NCI-H2029 (cell line): ENCODE measurements at regions not wholly inside any gene's neighbourhood (a gene's known extent, or its start where the extent isn't known, plus 50 kb on each side); places are given as distances from the start of the nearest gene placed in this dataset.

ENCODE experiments used
- DNase-seq: peaks from one replicate; lab custom pipeline; 2025; lab: John Stamatoyannopoulos, UW

- DNase-seq: no peak
Measured at GRCh38 chr4:178809921-178810320, 1367.7 kb upstream of the AGA start.

- DNase-seq: no peak
Measured at GRCh38 chr4:178811356-178811755, 1369.1 kb upstream of the AGA start.

- no peak for DNase-seq
Measured at GRCh38 chr4:178812866-178813265, 1370.6 kb upstream of the AGA start.

GRCh38 chr4:178814908-178815307, 1372.7 kb upstream of the AGA start:
- DNase-seq: no peak

GRCh38 chr4:178823673-178824295, 1381.5 kb upstream of the AGA start:
- no peak for DNase-seq

GRCh38 chr4:178836865-178837264, 1394.6 kb upstream of the AGA start:
- no peak for DNase-seq

- no peak for DNase-seq
Measured at GRCh38 chr4:178838776-178839175, 1396.5 kb upstream of the AGA start.

- no peak for DNase-seq
Measured at GRCh38 chr4:178856139-178856800, 1414.0 kb upstream of the AGA start.

GRCh38 chr4:178871476-178871875, 1429.2 kb upstream of the AGA start:
- DNase-seq: no peak

GRCh38 chr4:178881937-178882336, 1439.7 kb upstream of the AGA start:
- DNase-seq: no peak

GRCh38 chr4:178894126-178894525, 1451.9 kb upstream of the AGA start:
- DNase-seq: no peak

GRCh38 chr4:178899084-178899483, 1456.8 kb upstream of the AGA start:
- DNase-seq: no peak

- DNase-seq: no peak
Measured at GRCh38 chr4:178917756-178918155, 1475.5 kb upstream of the AGA start.

- DNase-seq: no peak
Measured at GRCh38 chr4:178937130-178937529, 1494.9 kb upstream of the AGA start.

GRCh38 chr4:178941975-178942374, 1499.7 kb upstream of the AGA start:
- DNase-seq: no peak

- DNase-seq: no peak
Measured at GRCh38 chr4:178953447-178954120, 1511.3 kb upstream of the AGA start.

- no peak for DNase-seq
Measured at GRCh38 chr4:178955614-178956013, 1513.4 kb upstream of the AGA start.

- DNase-seq: no peak
Measured at GRCh38 chr4:178958725-178959440, 1516.6 kb upstream of the AGA start.

- no peak for DNase-seq
Measured at GRCh38 chr4:178963446-178964045, 1521.3 kb upstream of the AGA start.

GRCh38 chr4:178966644-178967043, 1524.4 kb upstream of the AGA start:
- DNase-seq: no peak

- DNase-seq: no peak
Measured at GRCh38 chr4:178970433-178971140, 1528.3 kb upstream of the AGA start.

GRCh38 chr4:178976861-178977260, 1534.6 kb upstream of the AGA start:
- DNase-seq: no peak
